ENCODE measurements at regions not wholly inside any gene's neighbourhood (a gene's known extent, or its start where the extent isn't known, plus 50 kb on each side); places are given as distances from the start of the nearest gene placed in this dataset.
"Not testable (repeated sequence)": the region's sequence is repeated elsewhere in the genome, so short reads cannot be mapped to it uniquely, and the experiment has no call there.

DNA sequence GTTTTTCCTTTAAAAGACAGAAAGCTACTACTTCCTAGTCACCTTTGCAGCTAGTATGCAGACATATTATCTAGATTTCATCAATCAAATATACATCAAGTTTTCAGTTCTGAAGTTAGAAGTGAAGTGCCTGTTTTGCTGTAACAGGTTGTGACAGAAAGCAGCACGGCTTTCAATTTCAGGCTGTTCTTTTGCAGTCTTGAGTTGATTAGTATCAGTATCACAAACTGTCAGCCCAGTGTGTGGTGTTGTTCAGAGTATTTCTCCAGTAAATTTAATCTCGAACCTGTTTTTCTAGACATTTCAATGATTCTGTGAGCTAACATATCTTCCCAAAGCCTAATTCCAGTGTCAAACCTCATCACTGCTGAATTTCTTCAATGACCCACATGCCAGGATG is 1050.8 kb downstream of the DIPK2A start:
- Mint-ChIP-seq H3K4me1 (no peaks in the 10 kb centered on the region), H3K27me3 (no peaks in the 10 kb centered on the region), H3K27ac (no peak overlapping the region), H3K4me3 (no peak overlapping the region), H3K36me3 (ENCODE audit: low read depth) (no peaks in the 10 kb centered on the region)
- H3K9me3 ChIP-seq (ENCODE audit: control insufficient read depth, low read length, poor library complexity, severe bottlenecking): no peaks in the 10 kb centered on the region
- DNase-seq: no peak
- no peak for ATAC-seq

DNA sequence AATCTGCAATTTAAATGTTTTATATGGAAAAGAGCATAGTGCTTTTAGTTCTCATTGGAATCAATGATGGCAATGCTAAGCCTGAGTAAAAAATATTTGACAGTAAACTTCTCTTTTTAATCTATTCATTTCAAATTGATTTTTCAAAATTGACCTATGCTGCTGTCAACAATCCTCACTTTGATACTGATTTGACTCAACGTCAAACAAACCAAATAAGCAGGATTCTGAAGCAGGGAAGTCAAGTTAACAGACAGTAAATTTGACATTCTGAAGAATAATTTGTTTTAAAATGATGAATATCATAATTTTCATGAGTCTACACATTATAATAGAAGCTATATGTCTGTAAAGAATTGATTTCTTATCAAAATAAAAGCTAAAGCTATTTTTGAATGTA is 1053.1 kb downstream of the DIPK2A start:
- H3K9me3 ChIP-seq (ENCODE audit: control insufficient read depth, low read length, poor library complexity, severe bottlenecking): no peaks in the 10 kb centered on the region
- DNase-seq (no peak), ATAC-seq (no peak)
- H3K27me3 Mint-ChIP-seq: no peaks in the 10 kb centered on the region
- no peak overlapping the region for H3K27ac Mint-ChIP-seq
- no peak overlapping the region for H3K4me3 Mint-ChIP-seq
- H3K36me3 Mint-ChIP-seq (ENCODE audit: low read depth): no peaks in the 10 kb centered on the region
- H3K4me1 Mint-ChIP-seq: no peaks in the 10 kb centered on the region

DNA sequence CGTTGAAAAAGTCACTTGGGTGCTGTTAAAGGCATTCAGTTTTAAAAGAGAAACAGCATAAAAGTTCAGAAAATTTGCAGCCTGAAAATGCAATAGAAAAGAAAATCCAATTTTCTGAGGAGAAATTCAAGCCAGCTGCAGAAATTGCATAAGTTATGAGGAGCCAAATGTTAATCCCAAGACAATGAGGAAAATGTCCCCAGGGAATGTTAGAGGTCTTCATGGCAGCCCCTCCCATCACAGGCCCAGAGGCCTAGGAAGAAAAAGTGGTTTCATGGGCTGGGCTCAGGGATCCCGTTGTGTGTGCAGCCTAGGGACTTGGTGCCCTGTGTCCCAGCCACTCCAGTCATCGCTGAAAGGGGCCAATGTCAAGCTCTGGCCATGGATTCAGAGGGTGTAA is 1055.6 kb downstream of the DIPK2A start:
- H3K27me3 Mint-ChIP-seq; H3K27ac Mint-ChIP-seq; H3K4me3 Mint-ChIP-seq; ATAC-seq; H3K9me3 ChIP-seq (ENCODE audit: control insufficient read depth, low read length, poor library complexity, severe bottlenecking); H3K36me3 Mint-ChIP-seq (ENCODE audit: low read depth); H3K4me1 Mint-ChIP-seq; DNase-seq: not testable (repeated sequence)

DNA sequence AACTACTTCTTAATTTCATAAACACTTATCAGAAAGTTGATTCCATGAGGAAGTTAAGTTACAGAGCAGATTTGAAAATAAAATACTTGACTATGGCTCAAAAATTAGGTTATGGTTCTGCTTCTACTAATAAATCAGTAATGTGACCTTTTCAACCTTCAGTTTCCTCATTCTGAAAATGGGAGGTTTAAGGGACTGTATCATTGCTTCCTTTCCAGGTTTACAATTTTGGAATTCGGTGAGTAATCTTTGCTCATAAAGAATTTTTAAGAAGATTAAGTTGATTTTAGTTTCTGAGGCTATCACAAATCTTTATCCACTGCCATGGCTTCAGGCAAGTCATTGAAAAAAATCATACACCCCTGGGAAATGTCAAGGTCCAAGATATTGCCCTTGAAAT is 1061.2 kb downstream of the DIPK2A start:
- ATAC-seq: no peak
- no peak overlapping the region for H3K27ac Mint-ChIP-seq
- H3K27me3 Mint-ChIP-seq: no peaks in the 10 kb centered on the region

DNA sequence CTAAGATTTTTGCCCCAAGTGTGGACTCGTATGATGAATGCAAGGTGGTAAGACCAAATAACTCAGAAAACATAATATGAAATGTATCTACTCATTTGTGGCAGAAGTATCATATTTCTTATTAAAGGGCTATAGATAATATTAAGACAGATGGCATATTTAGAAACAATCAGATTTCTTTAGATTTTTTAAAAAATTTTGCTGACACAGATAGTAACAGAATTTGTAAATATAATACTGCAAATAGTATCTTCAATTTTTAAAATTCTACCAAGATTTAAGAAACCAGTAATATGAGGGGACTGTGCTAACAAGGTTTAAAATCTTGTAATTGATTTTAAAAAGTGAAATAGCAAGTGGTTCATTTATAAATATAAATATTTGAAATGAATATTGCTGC is 1064.1 kb downstream of the DIPK2A start:
- H3K4me1 Mint-ChIP-seq: no peaks in the 10 kb centered on the region
- H3K4me3 Mint-ChIP-seq: no peak overlapping the region
- no peak for DNase-seq
- no peaks in the 10 kb centered on the region for H3K36me3 Mint-ChIP-seq (ENCODE audit: low read depth)
- H3K9me3 ChIP-seq (ENCODE audit: control insufficient read depth, low read length, poor library complexity, severe bottlenecking): no peaks in the 10 kb centered on the region
- no peaks in the 10 kb centered on the region for H3K27me3 Mint-ChIP-seq
- ATAC-seq: no peak
- H3K27ac Mint-ChIP-seq: no peak overlapping the region

More for the DNA sequence above, 1061.2 kb downstream of the DIPK2A start:
- DNase-seq: no peak
- H3K4me1 Mint-ChIP-seq: no peaks in the 10 kb centered on the region
- H3K36me3 Mint-ChIP-seq (ENCODE audit: low read depth): no peaks in the 10 kb centered on the region
- no peaks in the 10 kb centered on the region for H3K9me3 ChIP-seq (ENCODE audit: control insufficient read depth, low read length, poor library complexity, severe bottlenecking)
- no peak overlapping the region for H3K4me3 Mint-ChIP-seq

DNA sequence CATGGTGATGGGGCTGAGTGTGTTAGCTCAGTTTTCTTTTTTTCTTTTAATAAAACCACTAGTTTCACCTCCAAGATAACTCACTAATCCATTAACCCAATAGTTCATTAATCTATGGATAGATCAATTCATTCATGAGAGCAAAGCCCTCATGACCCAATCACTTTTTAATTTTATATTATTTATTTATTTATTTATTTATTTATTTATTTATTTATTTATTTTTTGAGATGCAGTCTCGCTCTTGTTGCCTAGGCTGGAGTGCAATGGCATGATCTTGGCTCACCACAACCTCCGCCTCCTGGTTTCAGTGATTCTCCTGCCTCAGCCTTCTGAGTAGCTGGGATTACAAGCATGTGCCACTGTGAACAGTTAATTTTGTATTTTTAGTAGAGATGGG is 1082.4 kb downstream of the DIPK2A start:
- H3K9me3 ChIP-seq (ENCODE audit: control insufficient read depth, low read length, poor library complexity, severe bottlenecking); H3K36me3 Mint-ChIP-seq (ENCODE audit: low read depth); ATAC-seq; H3K27me3 Mint-ChIP-seq; DNase-seq; H3K27ac Mint-ChIP-seq; H3K4me1 Mint-ChIP-seq; H3K4me3 Mint-ChIP-seq: not testable (repeated sequence)

DNA sequence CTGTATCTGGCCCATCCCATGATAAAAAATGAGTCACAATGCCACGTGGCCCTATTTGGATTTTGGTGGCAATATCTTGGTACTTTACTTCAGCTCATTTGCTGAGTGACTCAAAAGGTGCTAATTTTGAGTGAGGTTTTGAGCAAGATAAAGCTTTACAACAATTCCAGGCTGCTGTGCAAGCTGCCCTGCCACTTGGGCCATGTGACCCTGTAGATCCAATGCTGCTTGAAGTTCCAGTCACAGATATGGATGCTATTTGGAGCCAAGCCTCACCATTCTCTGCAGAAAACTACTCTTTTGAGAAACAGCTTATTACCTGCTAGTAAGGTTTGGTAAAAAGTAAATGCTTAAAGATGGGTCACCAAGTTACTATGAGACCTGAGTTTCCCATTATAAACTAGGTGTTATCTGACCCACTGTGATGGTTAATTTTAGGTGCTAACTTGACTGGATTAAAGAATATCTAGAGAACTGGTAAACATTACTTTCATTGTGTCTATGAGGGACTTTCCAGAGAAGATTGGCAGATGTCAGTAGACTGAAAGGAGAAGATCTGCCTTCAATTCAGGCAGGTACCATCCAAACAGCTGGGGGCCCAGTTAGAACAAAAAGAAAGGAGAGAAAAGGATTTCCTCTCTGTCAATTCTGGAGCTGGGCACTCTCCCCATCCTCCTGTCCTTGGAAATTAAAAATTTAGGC is 1083.9 kb downstream of the DIPK2A start:
- ATAC-seq: no peak
- Mint-ChIP-seq H3K4me3 (no peak overlapping the region), H3K27me3 (no peaks in the 10 kb centered on the region), H3K27ac (no peak overlapping the region), H3K4me1 (no peaks in the 10 kb centered on the region), H3K36me3 (ENCODE audit: low read depth) (no peaks in the 10 kb centered on the region)
- no peaks in the 10 kb centered on the region for H3K9me3 ChIP-seq (ENCODE audit: control insufficient read depth, low read length, poor library complexity, severe bottlenecking)
- no peak for DNase-seq

DNA sequence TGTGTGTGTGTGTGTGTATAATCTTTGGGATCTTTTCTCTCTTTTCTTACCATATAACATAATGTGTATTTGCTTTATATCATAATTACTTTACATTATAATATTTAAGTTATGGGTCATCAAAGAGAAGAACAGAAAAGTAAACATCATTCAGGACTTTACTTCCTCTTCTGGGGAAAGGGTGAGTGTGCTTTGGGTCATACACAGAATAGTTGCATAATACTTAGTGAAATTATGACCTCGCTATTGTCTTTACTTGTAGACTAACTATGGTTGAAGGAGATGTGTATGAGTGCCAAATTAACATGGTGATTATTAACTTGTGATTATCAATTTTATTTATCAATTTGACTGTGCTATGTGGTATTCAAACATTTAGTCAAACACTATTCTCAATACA is 1086.9 kb downstream of the DIPK2A start:
- no peaks in the 10 kb centered on the region for H3K36me3 Mint-ChIP-seq (ENCODE audit: low read depth)

DNA sequence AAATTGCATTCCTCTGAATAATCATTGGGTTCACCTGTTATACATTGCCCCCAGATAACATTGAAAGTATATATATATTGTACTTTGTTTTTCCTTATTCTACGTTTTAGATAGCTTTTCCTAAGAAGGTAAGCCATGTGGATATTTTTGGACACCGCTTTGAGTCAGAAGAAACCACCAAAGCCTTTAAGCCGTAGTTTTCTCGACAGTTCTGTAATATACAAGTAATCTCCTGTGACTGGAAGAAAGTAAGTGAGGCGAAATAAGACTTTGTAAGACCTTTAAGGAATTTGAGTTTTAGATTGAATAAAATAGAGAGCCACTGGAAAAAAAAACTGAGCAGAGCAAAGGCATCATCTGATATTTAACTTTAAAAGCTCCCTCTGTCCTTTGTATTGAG is 1092.0 kb downstream of the DIPK2A start:
- H3K9me3 ChIP-seq (ENCODE audit: control insufficient read depth, low read length, poor library complexity, severe bottlenecking): no peaks in the 10 kb centered on the region
- Mint-ChIP-seq H3K4me1 (no peaks in the 10 kb centered on the region), H3K4me3 (no peak overlapping the region), H3K27me3 (no peaks in the 10 kb centered on the region), H3K27ac (no peak overlapping the region), H3K36me3 (ENCODE audit: low read depth) (no peaks in the 10 kb centered on the region)
- ATAC-seq (no peak), DNase-seq (no peak)

More for the DNA sequence above, 1086.9 kb downstream of the DIPK2A start:
- H3K9me3 ChIP-seq (ENCODE audit: control insufficient read depth, low read length, poor library complexity, severe bottlenecking): no peaks in the 10 kb centered on the region
- DNase-seq: no peak
- Mint-ChIP-seq H3K4me1 (no peaks in the 10 kb centered on the region), H3K27ac (no peak overlapping the region), H3K27me3 (no peaks in the 10 kb centered on the region), H3K4me3 (no peak overlapping the region)
- ATAC-seq: no peak

DNA sequence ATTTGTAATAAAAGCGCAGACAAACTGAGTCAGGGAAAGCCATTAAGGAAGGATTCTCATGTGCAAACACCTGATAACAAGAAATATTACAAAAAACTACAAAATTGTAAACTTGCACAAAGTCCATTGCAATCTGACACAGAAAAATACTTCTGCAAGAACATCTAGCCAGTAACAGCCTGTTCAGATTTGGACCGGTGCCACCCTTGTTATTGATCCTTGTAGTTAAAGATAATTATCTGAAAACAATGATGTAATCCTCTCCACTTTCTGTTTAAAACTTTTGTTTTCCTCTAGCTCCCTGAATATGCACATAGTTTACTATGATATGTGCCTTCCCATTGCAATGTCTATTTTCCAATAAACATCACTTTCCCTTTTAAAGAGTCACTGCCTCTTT is 1090.2 kb downstream of the PLOD2 start:
- no peaks in the 10 kb centered on the region for H3K4me1 Mint-ChIP-seq
- no peak overlapping the region for H3K27ac Mint-ChIP-seq

DNA sequence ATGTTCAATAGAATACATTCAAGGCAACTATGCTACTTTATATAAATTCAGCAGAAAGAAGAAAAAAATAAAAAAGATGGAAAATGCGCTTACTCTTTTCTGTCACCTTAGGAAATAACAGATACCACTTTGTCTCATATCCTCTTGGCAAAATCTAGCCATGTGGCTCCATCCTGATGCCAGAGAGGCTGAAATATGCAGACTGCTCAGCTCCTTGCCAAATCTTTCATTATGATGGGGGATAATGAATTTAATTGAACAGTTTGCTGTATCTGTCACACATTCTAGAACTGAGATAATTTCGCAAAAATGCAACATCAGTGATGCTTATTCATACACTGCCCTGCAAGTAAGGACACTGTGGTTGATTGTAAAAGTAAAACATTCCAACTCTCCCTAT is 1081.5 kb downstream of the PLOD2 start:
- no peaks in the 10 kb centered on the region for H3K9me3 ChIP-seq (ENCODE audit: control insufficient read depth, low read length, poor library complexity, severe bottlenecking)
- Mint-ChIP-seq H3K27me3 (no peaks in the 10 kb centered on the region), H3K36me3 (ENCODE audit: low read depth) (no peaks in the 10 kb centered on the region), H3K4me1 (no peaks in the 10 kb centered on the region), H3K4me3 (no peak overlapping the region), H3K27ac (no peak overlapping the region)
- ATAC-seq: no peak
- no peak for DNase-seq

More for the DNA sequence above, 1090.2 kb downstream of the PLOD2 start:
- H3K27me3 Mint-ChIP-seq: no peaks in the 10 kb centered on the region
- H3K36me3 Mint-ChIP-seq (ENCODE audit: low read depth): no peaks in the 10 kb centered on the region
- no peaks in the 10 kb centered on the region for H3K9me3 ChIP-seq (ENCODE audit: control insufficient read depth, low read length, poor library complexity, severe bottlenecking)
- ATAC-seq (no peak), DNase-seq (no peak)
- H3K4me3 Mint-ChIP-seq: no peak overlapping the region

DNA sequence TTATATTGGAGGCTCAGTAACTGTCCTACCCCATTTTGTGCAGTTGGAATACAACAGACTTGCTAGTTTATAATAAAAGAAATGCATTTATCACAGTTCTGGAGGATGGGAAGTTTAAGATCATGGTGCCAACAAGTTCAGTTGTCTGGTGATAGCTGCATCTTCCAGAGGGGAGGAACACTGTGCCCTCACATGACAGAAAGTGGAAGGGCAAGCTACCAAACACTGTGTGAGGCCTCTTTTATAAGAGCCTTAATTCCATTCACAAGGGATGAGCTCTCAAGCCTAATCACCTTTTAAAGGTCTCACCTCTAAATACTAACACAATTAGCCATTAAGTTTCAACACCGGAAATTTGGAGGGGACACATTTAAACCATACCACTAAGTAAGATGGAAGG is 1073.9 kb downstream of the PLOD2 start:
- Mint-ChIP-seq H3K36me3 (ENCODE audit: low read depth) (no peaks in the 10 kb centered on the region), H3K27ac (no peak overlapping the region), H3K4me1 (no peaks in the 10 kb centered on the region), H3K4me3 (no peak overlapping the region), H3K27me3 (no peaks in the 10 kb centered on the region)
- ATAC-seq (no peak), DNase-seq (no peak)
- H3K9me3 ChIP-seq (ENCODE audit: control insufficient read depth, low read length, poor library complexity, severe bottlenecking): no peaks in the 10 kb centered on the region

DNA sequence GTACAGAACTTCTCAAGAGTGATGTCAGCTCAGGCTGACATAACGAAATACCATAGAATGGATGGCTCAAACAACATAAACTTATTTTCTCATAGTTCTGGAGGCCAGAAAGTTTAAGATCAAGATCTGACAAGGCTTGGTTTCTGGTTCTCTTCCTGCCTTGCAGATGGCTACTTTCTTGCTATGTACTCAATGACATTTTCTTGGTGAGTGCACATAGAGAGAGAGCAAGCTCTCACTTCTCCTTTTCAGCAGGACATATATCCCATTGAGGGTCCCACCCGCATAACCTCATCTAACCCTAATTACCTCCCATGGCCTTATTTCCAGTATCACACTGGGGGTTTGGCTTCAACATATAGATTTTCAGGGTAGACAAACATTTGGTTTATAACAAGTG is 1072.1 kb downstream of the PLOD2 start:
- ATAC-seq: no peak
- Mint-ChIP-seq H3K36me3 (ENCODE audit: low read depth) (no peaks in the 10 kb centered on the region), H3K4me1 (no peaks in the 10 kb centered on the region), H3K4me3 (no peak overlapping the region), H3K27me3 (no peaks in the 10 kb centered on the region), H3K27ac (no peak overlapping the region)
- no peaks in the 10 kb centered on the region for H3K9me3 ChIP-seq (ENCODE audit: control insufficient read depth, low read length, poor library complexity, severe bottlenecking)
- no peak for DNase-seq

DNA sequence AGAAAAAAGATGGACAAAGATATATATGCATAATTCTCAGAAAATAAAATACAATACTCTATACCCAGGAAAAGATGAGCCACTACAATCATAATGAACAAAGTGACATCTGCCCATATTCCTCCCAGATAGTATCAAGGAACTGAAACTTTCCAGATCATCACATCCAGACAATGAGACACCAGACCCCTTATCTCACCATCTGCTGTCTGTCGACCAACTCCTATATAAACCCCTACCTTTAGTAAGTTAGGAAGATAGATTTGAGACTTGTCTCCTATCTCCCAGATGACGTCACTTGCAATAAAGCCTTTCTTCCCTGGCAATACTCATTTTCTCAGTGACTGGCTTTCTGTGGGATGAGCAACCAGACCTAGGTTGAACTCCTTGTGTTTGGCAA is 1071.6 kb downstream of the PLOD2 start:
- no peaks in the 10 kb centered on the region for H3K36me3 Mint-ChIP-seq (ENCODE audit: low read depth)
- no peak overlapping the region for H3K4me3 Mint-ChIP-seq
- H3K27ac Mint-ChIP-seq: no peak overlapping the region
- no peaks in the 10 kb centered on the region for H3K4me1 Mint-ChIP-seq
- DNase-seq (no peak), ATAC-seq (no peak)
- H3K9me3 ChIP-seq (ENCODE audit: control insufficient read depth, low read length, poor library complexity, severe bottlenecking): no peaks in the 10 kb centered on the region
- H3K27me3 Mint-ChIP-seq: no peaks in the 10 kb centered on the region

Measured in T-helper 17 cell (primary cell).